ENCODE measurements at regions not wholly inside any gene's neighbourhood (a gene's known extent, or its start where the extent isn't known, plus 50 kb on each side); places are given as distances from the start of the nearest gene placed in this dataset.
A peak's percentile ranks its signal among the peaks of the same experiment; 100 is the strongest.

GRCh38 chr3:127064391-127065137 lies 81.6 kb downstream of the PLXNA1 start:
- H3K79me2 ChIP-seq (ENCODE audit: control insufficient read depth, insufficient read depth, low read length) = no peaks in the 10 kb centered on the region
- peak; percentile 44 to 76 for DNase-seq (ENCODE audit: low read depth in 2 of 2)
- no peak for TF ChIP-seq CTCF (conservative IDR thresholded peaks at IDR 0.05 in 1 of 2, IDR thresholded peaks at IDR 0.05 in 1 of 2; ENCODE audit: low read depth in 1 of 2, low read length in 2 of 2)
- TF ChIP-seq EZH2 (IDR thresholded peaks at IDR 0.05; ENCODE audit: low read length, missing control alignments) = no peak
- H3K4me3 ChIP-seq (replicated peaks in 1 of 4; ENCODE audit: control extremely low read depth in 1 of 4, insufficient read depth in 1 of 4, low read depth in 3 of 4, low read length in 4 of 4) = no peak overlapping the region
- no peaks in the 10 kb centered on the region for H3K36me3 ChIP-seq (ENCODE audit: control insufficient read depth, insufficient read depth, low read length)
- H3K9me3 ChIP-seq (ENCODE audit: control insufficient read depth, insufficient read depth, low read depth, low read length) = no peaks in the 10 kb centered on the region
- no peaks in the 10 kb centered on the region for H4K20me1 ChIP-seq (ENCODE audit: control insufficient read depth, extremely low read depth, insufficient read depth, low read length)
- no peak overlapping the region for H3K4me2 ChIP-seq (ENCODE audit: extremely low read depth, insufficient read depth, low read length)
- H3K27me3 ChIP-seq (ENCODE audit: control insufficient read depth, insufficient read depth, low read length) = no peaks in the 10 kb centered on the region
- H3K4me1 ChIP-seq (ENCODE audit: control insufficient read depth, extremely low read depth, insufficient read depth, low read length) = no peaks in the 10 kb centered on the region
- H3K9ac ChIP-seq (ENCODE audit: insufficient read depth, low read length) = no peak overlapping the region
- no peak overlapping the region for H2AFZ ChIP-seq (ENCODE audit: low read length)
- no peak overlapping the region for H3K27ac ChIP-seq (ENCODE audit: insufficient read depth, low read length)

GRCh38 chr3:127065138-127065427 lies 82.2 kb downstream of the PLXNA1 start:
- Histone ChIP-seq H2AFZ (ENCODE audit: low read length) (no peak overlapping the region), H3K4me3 (replicated peaks in 1 of 4; ENCODE audit: control extremely low read depth in 1 of 4, insufficient read depth in 1 of 4, low read depth in 3 of 4, low read length in 4 of 4) (no peak overlapping the region), H3K4me2 (ENCODE audit: extremely low read depth, insufficient read depth, low read length) (no peak overlapping the region), H3K4me1 (ENCODE audit: control insufficient read depth, extremely low read depth, insufficient read depth, low read length) (no peaks in the 10 kb centered on the region), H3K27me3 (ENCODE audit: control insufficient read depth, insufficient read depth, low read length) (no peaks in the 10 kb centered on the region), H3K36me3 (ENCODE audit: control insufficient read depth, insufficient read depth, low read length) (no peaks in the 10 kb centered on the region), H3K9ac (ENCODE audit: insufficient read depth, low read length) (no peak overlapping the region), H4K20me1 (ENCODE audit: control insufficient read depth, extremely low read depth, insufficient read depth, low read length) (no peaks in the 10 kb centered on the region), H3K9me3 (ENCODE audit: control insufficient read depth, insufficient read depth, low read depth, low read length) (no peaks in the 10 kb centered on the region), H3K79me2 (ENCODE audit: control insufficient read depth, insufficient read depth, low read length) (no peaks in the 10 kb centered on the region), H3K27ac (ENCODE audit: insufficient read depth, low read length) (no peak overlapping the region)
- no peak for DNase-seq (ENCODE audit: low read depth in 2 of 2)
- TF ChIP-seq CTCF (conservative IDR thresholded peaks at IDR 0.05 in 1 of 2, IDR thresholded peaks at IDR 0.05 in 1 of 2; ENCODE audit: low read depth in 1 of 2, low read length in 2 of 2) = no peak
- no peak for TF ChIP-seq EZH2 (IDR thresholded peaks at IDR 0.05; ENCODE audit: low read length, missing control alignments)

- DNase-seq (ENCODE audit: low read depth in 2 of 2) = peak; percentile 14 to 27
- TF ChIP-seq CTCF (conservative IDR thresholded peaks at IDR 0.05 in 1 of 2, IDR thresholded peaks at IDR 0.05 in 1 of 2; ENCODE audit: low read depth in 1 of 2, low read length in 2 of 2) (no peak), EZH2 (IDR thresholded peaks at IDR 0.05; ENCODE audit: low read length, missing control alignments) (no peak)
- Histone ChIP-seq H3K4me1 (ENCODE audit: control insufficient read depth, extremely low read depth, insufficient read depth, low read length) (no peaks in the 10 kb centered on the region), H3K27ac (ENCODE audit: insufficient read depth, low read length) (no peak overlapping the region), H3K9ac (ENCODE audit: insufficient read depth, low read length) (no peak overlapping the region), H3K4me2 (ENCODE audit: extremely low read depth, insufficient read depth, low read length) (no peak overlapping the region), H3K9me3 (ENCODE audit: control insufficient read depth, insufficient read depth, low read depth, low read length) (no peaks in the 10 kb centered on the region), H3K4me3 (replicated peaks in 1 of 4; ENCODE audit: control extremely low read depth in 1 of 4, insufficient read depth in 1 of 4, low read depth in 3 of 4, low read length in 4 of 4) (no peak overlapping the region), H3K79me2 (ENCODE audit: control insufficient read depth, insufficient read depth, low read length) (no peaks in the 10 kb centered on the region), H4K20me1 (ENCODE audit: control insufficient read depth, extremely low read depth, insufficient read depth, low read length) (no peaks in the 10 kb centered on the region), H3K27me3 (ENCODE audit: control insufficient read depth, insufficient read depth, low read length) (no peaks in the 10 kb centered on the region), H3K36me3 (ENCODE audit: control insufficient read depth, insufficient read depth, low read length) (no peaks in the 10 kb centered on the region), H2AFZ (ENCODE audit: low read length) (no peak overlapping the region)
Measured at GRCh38 chr3:127065561-127066290, 82.8 kb downstream of the PLXNA1 start.

All from fibroblast of lung (primary cell).